ENCODE measurements at regions not wholly inside any gene's neighbourhood (a gene's known extent, or its start where the extent isn't known, plus 50 kb on each side); places are given as distances from the start of the nearest gene placed in this dataset.

- TF ChIP-seq CTCF (conservative IDR thresholded peaks at IDR 0.05; ENCODE audit: low read depth in 2 of 2) (no peak), JUNB (IDR thresholded peaks at IDR 0.05; ENCODE audit: unreplicated experiment) (no peak), EZH2phosphoT487 (IDR thresholded peaks at IDR 0.05; ENCODE audit: unreplicated experiment) (no peak), ZNF331 (CRISPR knock-in tag; IDR thresholded peaks at IDR 0.05; ENCODE audit: low read depth) (no peak), EZH2 (IDR thresholded peaks at IDR 0.05; ENCODE audit: low read depth, unreplicated experiment) (no peak), POLR2AphosphoS5 (IDR thresholded peaks at IDR 0.05; ENCODE audit: low read depth) (no peak), STAT1 (IDR thresholded peaks at IDR 0.05; ENCODE audit: unreplicated experiment) (no peak), REST (IDR thresholded peaks at IDR 0.05; ENCODE audit: unreplicated experiment) (no peak), CREB1 (CRISPR knock-in tag; IDR thresholded peaks at IDR 0.05; ENCODE audit: low read depth) (no peak), NANOG (IDR thresholded peaks at IDR 0.05; ENCODE audit: borderline replicate concordance) (no peak)
These were observed 111.8 kb upstream of the ATP1A1 start for GRCh38 chr1:116261227-116261626.
